ENCODE measurements at regions not wholly inside any gene's neighbourhood (a gene's known extent, or its start where the extent isn't known, plus 50 kb on each side); places are given as distances from the start of the nearest gene placed in this dataset.

- H3K9me3 Mint-ChIP-seq (ENCODE audit: low read depth): no peaks in the 10 kb centered on the region
- no peaks in the 10 kb centered on the region for H3K4me1 Mint-ChIP-seq (ENCODE audit: low read depth)
- peaks cover 16% of the 10 kb centered on the region for H3K27me3 Mint-ChIP-seq (ENCODE audit: low read depth)
- H3K4me3 Mint-ChIP-seq (ENCODE audit: unreplicated experiment): no peak overlapping the region
- no peak overlapping the region for H3K27ac Mint-ChIP-seq (ENCODE audit: unreplicated experiment)
- no peak for TF ChIP-seq CTCF (IDR thresholded peaks at IDR 0.05)
- DNase-seq (ENCODE audit: low spot score): no peak
- no peaks in the 10 kb centered on the region for H3K36me3 Mint-ChIP-seq (ENCODE audit: low read depth)
Observed at GRCh38 chr4:81896936-81897335, 425.2 kb upstream of the RASGEF1B start.

- peaks cover 11% of the 10 kb centered on the region for H3K27me3 Mint-ChIP-seq (ENCODE audit: low read depth)
- no peak overlapping the region for H3K27ac Mint-ChIP-seq (ENCODE audit: unreplicated experiment)
- TF ChIP-seq CTCF (IDR thresholded peaks at IDR 0.05): no peak
- no peak overlapping the region for H3K4me3 Mint-ChIP-seq (ENCODE audit: unreplicated experiment)
- no peaks in the 10 kb centered on the region for H3K36me3 Mint-ChIP-seq (ENCODE audit: low read depth)
- no peak for DNase-seq (ENCODE audit: low spot score)
- H3K4me1 Mint-ChIP-seq (ENCODE audit: low read depth): no peaks in the 10 kb centered on the region
- no peaks in the 10 kb centered on the region for H3K9me3 Mint-ChIP-seq (ENCODE audit: low read depth)
Observed at GRCh38 chr4:81891005-81891996, 419.6 kb upstream of the RASGEF1B start.

GRCh38 chr4:81884986-81885385 is 413.3 kb upstream of the RASGEF1B start:
- H3K27ac Mint-ChIP-seq (ENCODE audit: unreplicated experiment): no peak overlapping the region
- H3K27me3 Mint-ChIP-seq (ENCODE audit: low read depth): peaks cover 9% of the 10 kb centered on the region
- H3K9me3 Mint-ChIP-seq (ENCODE audit: low read depth): peaks cover 5% of the 10 kb centered on the region
- TF ChIP-seq CTCF (IDR thresholded peaks at IDR 0.05): no peak
- DNase-seq (ENCODE audit: low spot score): no peak
- H3K4me1 Mint-ChIP-seq (ENCODE audit: low read depth): no peaks in the 10 kb centered on the region
- H3K4me3 Mint-ChIP-seq (ENCODE audit: unreplicated experiment): no peak overlapping the region
- H3K36me3 Mint-ChIP-seq (ENCODE audit: low read depth): no peaks in the 10 kb centered on the region

GRCh38 chr4:81883530-81884450 is 412.1 kb upstream of the RASGEF1B start:
- no peaks in the 10 kb centered on the region for H3K36me3 Mint-ChIP-seq (ENCODE audit: low read depth)
- DNase-seq (ENCODE audit: low spot score): no peak
- H3K27ac Mint-ChIP-seq (ENCODE audit: unreplicated experiment): no peak overlapping the region
- H3K27me3 Mint-ChIP-seq (ENCODE audit: low read depth): peaks cover 5% of the 10 kb centered on the region
- peaks cover 5% of the 10 kb centered on the region for H3K9me3 Mint-ChIP-seq (ENCODE audit: low read depth)
- TF ChIP-seq CTCF (IDR thresholded peaks at IDR 0.05): no peak
- H3K4me1 Mint-ChIP-seq (ENCODE audit: low read depth): no peaks in the 10 kb centered on the region
- no peak overlapping the region for H3K4me3 Mint-ChIP-seq (ENCODE audit: unreplicated experiment)

- DNase-seq (ENCODE audit: low spot score): no peak
- TF ChIP-seq CTCF (IDR thresholded peaks at IDR 0.05): no peak
- peaks cover 8% of the 10 kb centered on the region for H3K27me3 Mint-ChIP-seq (ENCODE audit: low read depth)
- H3K9me3 Mint-ChIP-seq (ENCODE audit: low read depth): peaks cover 5% of the 10 kb centered on the region
- H3K4me3 Mint-ChIP-seq (ENCODE audit: unreplicated experiment): no peak overlapping the region
- no peaks in the 10 kb centered on the region for H3K4me1 Mint-ChIP-seq (ENCODE audit: low read depth)
- H3K36me3 Mint-ChIP-seq (ENCODE audit: low read depth): no peaks in the 10 kb centered on the region
- no peak overlapping the region for H3K27ac Mint-ChIP-seq (ENCODE audit: unreplicated experiment)
Observed at GRCh38 chr4:81883004-81883403, 411.3 kb upstream of the RASGEF1B start.

All from chondrocyte (in vitro differentiated cells).